ENCODE measurements at regions not wholly inside any gene's neighbourhood (a gene's known extent, or its start where the extent isn't known, plus 50 kb on each side); places are given as distances from the start of the nearest gene placed in this dataset.
"Not testable (repeated sequence)": the region's sequence is repeated elsewhere in the genome, so short reads cannot be mapped to it uniquely, and the experiment has no call there.

GRCh38 chr1:68788762-68789161 lies 291.9 kb upstream of the DEPDC1 start:
- DNase-seq, result no peak

- no peak for DNase-seq
Measured at GRCh38 chr1:68791800-68792199, 294.9 kb upstream of the DEPDC1 start.

- no peak for DNase-seq
Measured at GRCh38 chr1:68795956-68796355, 299.1 kb upstream of the DEPDC1 start.

GRCh38 chr1:68796888-68797287 lies 300.0 kb upstream of the DEPDC1 start:
- no peak for DNase-seq

- DNase-seq, result no peak
Measured at GRCh38 chr1:68798071-68798470, 301.2 kb upstream of the DEPDC1 start.

- DNase-seq, result no peak
Measured at GRCh38 chr1:68799096-68799495, 302.2 kb upstream of the DEPDC1 start.

GRCh38 chr1:68800182-68800581 lies 303.3 kb upstream of the DEPDC1 start:
- DNase-seq, result no peak

GRCh38 chr1:68801440-68801839 lies 304.6 kb upstream of the DEPDC1 start:
- DNase-seq, result no peak

GRCh38 chr1:68805097-68805641 lies 308.3 kb upstream of the DEPDC1 start:
- no peak for DNase-seq

GRCh38 chr1:68808351-68808750 lies 311.5 kb upstream of the DEPDC1 start:
- no peak for DNase-seq

- no peak for DNase-seq
Measured at GRCh38 chr1:68811806-68812205, 314.9 kb upstream of the DEPDC1 start.

GRCh38 chr1:68812333-68812732 lies 315.5 kb upstream of the DEPDC1 start:
- no peak for DNase-seq

- no peak for DNase-seq
Measured at GRCh38 chr1:68814067-68814466, 317.2 kb upstream of the DEPDC1 start.

- DNase-seq, result no peak
Measured at GRCh38 chr1:68815632-68816031, 318.8 kb upstream of the DEPDC1 start.

- DNase-seq, result not testable (repeated sequence)
Measured at GRCh38 chr1:68817505-68818210, 320.8 kb upstream of the DEPDC1 start.

- DNase-seq, result no peak
Measured at GRCh38 chr1:68819190-68819829, 322.4 kb upstream of the DEPDC1 start.

- DNase-seq, result no peak
Measured at GRCh38 chr1:68820151-68820550, 323.3 kb upstream of the DEPDC1 start.

GRCh38 chr1:68826836-68827235 lies 330.0 kb upstream of the DEPDC1 start:
- DNase-seq, result no peak

- DNase-seq, result no peak
Measured at GRCh38 chr1:68827261-68827660, 330.4 kb upstream of the DEPDC1 start.

GRCh38 chr1:68828013-68828412 lies 331.1 kb upstream of the DEPDC1 start:
- DNase-seq, result no peak

GRCh38 chr1:68831281-68831680 lies 334.4 kb upstream of the DEPDC1 start:
- DNase-seq, result no peak

GRCh38 chr1:68848017-68848416 lies 351.1 kb upstream of the DEPDC1 start:
- no peak for DNase-seq

GRCh38 chr1:68868606-68869005 lies 371.7 kb upstream of the DEPDC1 start:
- DNase-seq, result no peak

- DNase-seq, result no peak
Measured at GRCh38 chr1:68873144-68873543, 376.3 kb upstream of the DEPDC1 start.
